Muscle of leg (tissue), 3 donors: ENCODE measurements at regions not wholly inside any gene's neighbourhood (a gene's known extent, or its start where the extent isn't known, plus 50 kb on each side); places are given as distances from the start of the nearest gene placed in this dataset.
"Not testable (repeated sequence)": the region's sequence is repeated elsewhere in the genome, so short reads cannot be mapped to it uniquely, and the experiment has no call there.

Experiments used
- DNase-seq: peaks from one replicate; pipeline ENCODE4 v3.0.0; 2013
- H3K27ac ChIP-seq: one replicate; pipeline ENCODE4 v1.5.1; 2013; ENCODE audit warnings: mild to moderate bottlenecking, low read length, control low read depth
- H3K27me3 ChIP-seq: one replicate; pipeline ENCODE4 v1.6.1; 2013; ENCODE audit warnings: low read length; ENCODE audit not compliant: control insufficient read depth, insufficient read depth
- H3K36me3 ChIP-seq: one replicate; pipeline ENCODE4 v1.6.1; 2013; ENCODE audit warnings: low read length; ENCODE audit not compliant: control insufficient read depth, insufficient read depth
- H3K4me1 ChIP-seq: one replicate; pipeline ENCODE4 v1.6.1; 2013; ENCODE audit warnings: low read length; ENCODE audit not compliant: control insufficient read depth, insufficient read depth
- H3K4me3 ChIP-seq: one replicate; pipeline ENCODE4 v1.5.1; 2013; ENCODE audit warnings: low read length, control low read depth
- H3K9me3 ChIP-seq: replicated peaks from 2 replicates; pipeline ENCODE4 v1.6.1; 2013; ENCODE audit warnings: low read depth, low read length; ENCODE audit not compliant: control insufficient read depth
- WGBS: methylation state at CpG from one replicate; pipeline ENCODE4 v1.1.5; 2013; ENCODE audit warnings: missing lambda C conversion rate; ENCODE audit not compliant: insufficient coverage; 5-methylcytosine and 5-hydroxymethylcytosine counted together

DNA sequence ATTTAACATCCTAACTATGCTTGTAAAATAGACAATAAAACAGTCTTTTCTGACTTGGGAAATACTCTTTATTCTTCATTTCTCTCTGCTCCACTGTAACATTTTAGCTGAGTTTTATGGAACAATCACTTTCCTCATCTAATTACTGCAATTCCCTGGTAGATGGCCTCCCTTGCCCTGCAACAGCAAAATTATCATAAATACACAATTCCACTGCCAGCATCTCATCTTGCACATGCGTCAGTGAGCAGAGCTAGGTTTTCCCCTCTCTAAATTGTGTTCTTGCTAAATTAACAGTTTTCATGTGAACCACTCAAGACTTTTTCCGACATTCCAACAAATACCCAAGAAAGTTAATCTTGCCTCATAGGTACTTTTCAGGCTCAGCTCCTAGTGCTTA is 920.9 kb upstream of the GOT2 start:
- Histone ChIP-seq H3K4me3 (no peak overlapping the region), H3K36me3 (no peaks in the 10 kb centered on the region), H3K27ac (no peak overlapping the region), H3K9me3 (no peaks in the 10 kb centered on the region), H3K27me3 (no peaks in the 10 kb centered on the region), H3K4me1 (no peaks in the 10 kb centered on the region)
- WGBS: 75% methylated on average over 1 of the region's 2 CpGs
- DNase-seq: no peak

DNA sequence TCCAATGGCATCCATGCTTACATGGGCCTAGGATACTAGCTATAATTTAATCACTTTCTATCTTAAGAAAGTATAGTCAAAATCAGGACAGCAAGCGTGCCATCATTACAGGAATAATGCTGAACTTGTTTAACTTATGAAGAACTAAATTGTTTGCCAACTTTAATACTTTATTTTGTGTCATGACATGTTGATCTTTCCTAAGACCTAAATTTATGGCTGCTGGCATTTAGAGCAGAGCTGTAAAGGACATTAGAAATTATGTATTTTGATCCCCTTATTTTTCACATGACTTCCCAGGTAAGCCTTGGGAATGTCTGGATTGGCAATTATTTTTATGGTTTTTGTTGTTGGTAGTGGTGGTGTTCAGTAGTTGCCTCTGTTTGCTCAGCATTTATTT is 920.3 kb upstream of the GOT2 start:
- no peak overlapping the region for H3K4me3 ChIP-seq
- WGBS: no CpG with 5 or more reads among the region's 1 CpG
- H3K36me3 ChIP-seq: no peaks in the 10 kb centered on the region
- H3K27me3 ChIP-seq: no peaks in the 10 kb centered on the region
- H3K27ac ChIP-seq: no peak overlapping the region
- no peaks in the 10 kb centered on the region for H3K4me1 ChIP-seq
- no peaks in the 10 kb centered on the region for H3K9me3 ChIP-seq
- peak; percentile 16 for DNase-seq

DNA sequence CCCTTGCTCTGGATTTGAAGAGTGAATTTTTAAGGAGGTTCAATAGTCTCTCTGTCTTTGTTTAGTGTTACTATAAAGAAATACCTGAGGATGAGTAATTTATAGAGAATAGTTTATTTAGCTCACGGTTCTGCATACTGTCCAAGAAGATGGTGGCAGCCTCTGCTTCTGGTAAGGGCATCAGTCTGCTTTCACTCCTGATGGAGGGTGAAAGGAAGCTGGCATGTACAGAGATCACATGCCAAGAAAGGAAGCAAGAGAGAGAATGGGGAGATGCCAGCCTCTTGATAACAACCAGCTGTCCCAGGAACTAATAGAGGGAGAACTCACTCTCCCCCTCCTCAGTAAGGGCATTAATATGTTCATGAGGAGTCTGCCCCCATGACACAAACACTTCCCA is 917.5 kb upstream of the GOT2 start:
- Histone ChIP-seq H3K9me3 (peaks cover 8% of the 10 kb centered on the region), H3K4me1 (no peaks in the 10 kb centered on the region), H3K27ac (no peak overlapping the region), H3K27me3 (no peaks in the 10 kb centered on the region), H3K4me3 (no peak overlapping the region), H3K36me3 (no peaks in the 10 kb centered on the region)
- WGBS: 80% methylated on average over 1 of the region's 1 CpG
- no peak for DNase-seq

DNA sequence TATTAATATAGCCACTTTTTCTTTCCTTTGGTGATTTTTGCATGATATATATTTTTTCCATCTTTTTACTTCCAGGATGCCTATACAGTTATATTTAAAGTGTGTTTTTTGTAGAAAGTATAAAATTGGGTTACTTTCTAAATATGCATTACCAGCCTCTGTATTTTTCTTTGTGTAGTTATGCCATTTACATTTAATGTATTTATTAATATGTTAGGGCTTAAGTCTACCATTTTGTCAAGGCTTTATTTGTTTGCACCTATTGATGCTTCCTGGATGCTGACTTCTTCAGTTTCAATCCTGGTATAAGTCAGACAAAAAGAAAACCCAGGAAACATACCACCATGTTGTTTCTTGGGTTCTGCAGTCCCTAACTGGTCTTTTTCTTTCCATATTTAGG is 911.1 kb upstream of the GOT2 start:
- Histone ChIP-seq H3K9me3 (peaks cover 10% of the 10 kb centered on the region), H3K27me3 (no peaks in the 10 kb centered on the region)
- no peak for DNase-seq

DNA sequence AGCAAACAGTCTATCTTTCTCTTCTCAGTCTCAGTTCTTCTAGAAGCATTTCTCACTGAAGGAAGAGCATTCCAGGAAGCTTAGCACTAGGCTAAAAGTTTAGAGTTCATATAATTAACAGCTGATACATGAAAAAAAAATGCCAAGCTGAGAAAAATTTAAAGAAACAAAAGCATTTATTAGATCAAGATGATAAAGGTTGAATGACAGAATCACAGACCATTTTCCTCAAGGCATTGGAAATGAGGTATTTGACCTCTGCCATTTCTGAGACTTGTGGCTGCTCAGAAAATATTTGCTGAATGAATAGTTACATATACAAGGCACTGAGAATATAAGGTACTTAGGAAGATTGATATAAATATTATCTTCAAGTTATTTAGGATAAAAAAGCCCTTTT is 901.6 kb upstream of the GOT2 start:
- Histone ChIP-seq H3K4me1 (no peaks in the 10 kb centered on the region), H3K27me3 (no peaks in the 10 kb centered on the region), H3K36me3 (no peaks in the 10 kb centered on the region), H3K27ac (no peak overlapping the region), H3K9me3 (no peaks in the 10 kb centered on the region), H3K4me3 (no peak overlapping the region)
- DNase-seq: no peak

More for the DNA sequence above, 911.1 kb upstream of the GOT2 start:
- no peaks in the 10 kb centered on the region for H3K36me3 ChIP-seq
- H3K27ac ChIP-seq: no peak overlapping the region
- no peak overlapping the region for H3K4me3 ChIP-seq
- H3K4me1 ChIP-seq: no peaks in the 10 kb centered on the region

DNA sequence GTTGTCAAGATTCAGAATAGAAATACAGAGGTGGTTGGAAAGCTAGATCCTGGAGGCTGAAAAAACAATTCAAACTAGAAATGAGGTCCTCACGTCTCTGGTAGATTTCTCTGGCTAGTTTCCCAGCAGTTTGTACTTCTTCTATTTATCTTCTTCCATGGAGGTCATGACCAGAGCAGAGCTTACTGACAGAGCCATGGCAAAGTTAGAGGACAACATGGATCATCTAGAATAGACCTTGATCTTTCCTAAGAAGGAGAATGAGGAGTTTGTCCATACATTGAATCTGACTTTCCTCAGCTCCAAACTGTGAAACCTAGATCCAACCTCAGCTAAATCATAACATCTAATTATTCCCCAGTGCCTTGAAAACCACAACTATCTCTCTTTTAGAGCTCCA is 900.8 kb upstream of the GOT2 start:
- 44% methylated on average over 1 of the region's 1 CpG for WGBS
- Histone ChIP-seq H3K4me3 (no peak overlapping the region), H3K36me3 (no peaks in the 10 kb centered on the region), H3K27me3 (no peaks in the 10 kb centered on the region), H3K27ac (no peak overlapping the region), H3K4me1 (no peaks in the 10 kb centered on the region), H3K9me3 (no peaks in the 10 kb centered on the region)
- DNase-seq: no peak

DNA sequence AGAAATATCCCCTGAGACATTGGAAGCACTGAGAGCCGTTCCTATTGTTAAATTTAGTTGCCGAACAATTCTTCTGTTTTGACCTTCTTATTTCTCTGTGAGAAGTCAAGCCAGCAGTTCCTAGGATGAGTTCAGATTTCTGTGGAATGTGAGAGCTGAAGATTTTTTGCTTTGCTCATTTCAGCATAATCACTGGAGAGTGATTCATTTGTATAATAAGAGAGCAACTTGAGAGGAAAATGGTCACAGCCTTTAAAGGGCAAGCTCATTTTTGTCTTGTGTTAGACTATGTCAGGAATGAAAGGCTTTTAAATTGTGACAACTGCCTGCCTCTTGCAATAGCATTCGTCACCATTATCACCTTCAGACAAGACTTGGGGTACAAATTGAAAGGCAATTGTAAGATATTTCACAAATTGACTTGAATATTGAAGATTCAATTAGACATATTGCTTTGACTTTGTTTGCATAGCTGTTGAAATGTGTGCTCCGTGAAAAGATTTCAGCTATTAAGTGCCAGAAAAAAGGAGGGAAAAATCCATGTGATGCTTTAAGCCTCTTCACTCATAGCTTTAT is 900.0 kb upstream of the GOT2 start:
- H3K9me3 ChIP-seq: no peaks in the 10 kb centered on the region
- H3K27ac ChIP-seq: no peak overlapping the region
- H3K36me3 ChIP-seq: no peaks in the 10 kb centered on the region
- H3K4me3 ChIP-seq: no peak overlapping the region
- H3K27me3 ChIP-seq: no peaks in the 10 kb centered on the region
- 63% methylated on average over 2 of the region's 4 CpGs for WGBS
- peak; percentile 7 for DNase-seq
- H3K4me1 ChIP-seq: no peaks in the 10 kb centered on the region

DNA sequence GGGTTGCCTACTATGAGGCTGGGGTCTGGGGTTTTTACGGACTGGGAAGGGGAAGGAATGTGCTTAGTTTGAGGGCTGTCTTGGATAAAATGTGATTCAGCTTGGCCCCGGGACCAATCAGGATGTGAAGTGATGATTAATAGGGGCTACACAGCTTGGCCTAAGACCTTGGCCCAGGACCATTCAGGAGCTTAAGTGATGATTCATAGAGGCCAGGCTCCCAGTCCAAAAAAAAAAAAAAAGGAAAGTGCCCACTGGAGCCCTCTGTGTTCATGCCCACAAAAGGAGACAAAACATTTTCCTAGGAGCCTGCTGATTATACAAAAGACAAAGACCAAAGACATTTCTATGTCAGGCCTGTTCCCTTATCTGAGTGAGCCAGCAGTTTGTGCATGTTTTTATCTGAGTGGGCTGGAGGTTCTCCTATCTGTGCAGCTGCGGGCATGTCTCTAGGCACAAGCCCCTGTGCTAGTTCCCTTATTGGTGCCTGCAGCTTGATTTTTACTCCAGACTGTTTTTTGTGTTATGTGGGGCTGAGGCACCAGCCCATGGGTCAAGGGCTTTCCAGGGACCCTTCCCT is 898.2 kb upstream of the GOT2 start:
- no peak for DNase-seq
- H3K4me3 ChIP-seq: no peak overlapping the region
- WGBS: 64% methylated on average over 2 of the region's 3 CpGs
- no peaks in the 10 kb centered on the region for H3K36me3 ChIP-seq
- no peaks in the 10 kb centered on the region for H3K27me3 ChIP-seq
- H3K9me3 ChIP-seq: no peaks in the 10 kb centered on the region
- H3K4me1 ChIP-seq: no peaks in the 10 kb centered on the region
- H3K27ac ChIP-seq: no peak overlapping the region

DNA sequence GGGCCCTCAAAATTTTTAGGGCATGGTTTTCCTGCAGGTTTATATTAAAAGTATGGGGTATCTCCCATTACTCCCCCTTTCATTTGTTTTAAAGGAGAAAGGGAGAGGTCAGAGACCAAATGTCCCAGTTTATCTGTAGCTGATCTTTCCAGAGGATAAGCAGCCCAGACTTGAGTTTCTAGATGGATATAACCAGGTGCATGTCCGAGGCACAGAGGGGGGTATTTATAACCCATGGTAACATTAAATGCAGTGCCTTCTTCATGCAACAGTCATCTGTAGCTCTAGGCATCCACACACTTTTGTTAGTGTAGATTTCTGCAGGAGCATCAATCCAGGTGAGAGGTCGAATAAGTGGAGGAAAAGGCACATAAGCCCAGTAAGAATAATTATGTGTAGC is 890.3 kb upstream of the GOT2 start:
- not testable (repeated sequence) for H3K27ac ChIP-seq, H3K4me3 ChIP-seq, H3K27me3 ChIP-seq, H3K36me3 ChIP-seq, H3K4me1 ChIP-seq, DNase-seq, H3K9me3 ChIP-seq
- WGBS: no CpG with 5 or more reads among the region's 2 CpGs

DNA sequence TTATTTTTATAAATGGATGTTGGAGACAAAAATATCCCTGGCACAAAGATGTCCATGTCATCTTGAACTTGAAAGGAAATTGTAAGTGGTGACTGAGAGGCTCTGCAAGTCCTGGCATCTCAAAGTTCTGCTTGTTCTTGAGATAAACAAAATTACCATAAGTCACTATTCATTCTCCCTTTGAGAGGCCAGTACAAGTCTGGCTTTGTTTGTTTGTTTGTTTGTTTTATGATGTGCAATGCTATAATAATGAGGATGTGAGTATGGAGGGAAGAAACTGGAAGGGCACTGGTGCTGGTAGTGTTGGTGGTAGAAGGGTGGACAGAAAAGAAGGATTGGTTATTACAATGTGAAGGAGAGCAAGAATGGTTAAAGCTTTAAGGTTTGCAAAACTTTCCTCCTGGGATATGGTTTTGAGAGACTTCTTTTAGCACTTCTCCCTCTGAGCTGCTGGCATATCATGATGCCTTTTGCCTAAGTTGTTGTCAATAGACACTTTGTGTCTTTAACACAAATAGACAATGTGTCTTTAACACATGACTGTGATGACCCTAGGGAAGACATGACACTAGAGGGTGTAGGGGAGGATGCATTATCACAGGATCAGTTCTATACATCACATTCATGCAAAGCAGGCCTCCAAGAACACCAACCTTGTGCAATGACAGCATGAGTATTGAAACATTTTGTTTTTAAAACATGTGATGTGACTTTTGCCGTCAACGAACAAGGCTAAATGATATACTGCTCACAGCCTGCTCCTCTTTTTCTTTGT is 880.5 kb upstream of the GOT2 start:
- H3K36me3 ChIP-seq: no peaks in the 10 kb centered on the region
- H3K4me3 ChIP-seq: no peak overlapping the region
- no peaks in the 10 kb centered on the region for H3K4me1 ChIP-seq
- WGBS: no CpG with 5 or more reads among the region's 2 CpGs
- no peak overlapping the region for H3K27ac ChIP-seq
- no peaks in the 10 kb centered on the region for H3K27me3 ChIP-seq
- no peaks in the 10 kb centered on the region for H3K9me3 ChIP-seq
- no peak for DNase-seq
